ENCODE measurements at regions not wholly inside any gene's neighbourhood (a gene's known extent, or its start where the extent isn't known, plus 50 kb on each side); places are given as distances from the start of the nearest gene placed in this dataset.
"Not testable (repeated sequence)": the region's sequence is repeated elsewhere in the genome, so short reads cannot be mapped to it uniquely, and the experiment has no call there.

GRCh38 chr1:69110851-69111250 is 456.9 kb upstream of the LRRC7 start:
- H3K4me3 ChIP-seq (ENCODE audit: low read length) = no peak overlapping the region
- Mint-ChIP-seq H3K9me3 (peaks cover 9% of the 10 kb centered on the region), H3K4me1 (peaks cover 10% of the 10 kb centered on the region)

GRCh38 chr1:69120126-69120741 is 447.5 kb upstream of the LRRC7 start:
- H3K4me3 ChIP-seq (ENCODE audit: low read length) = peak overlapping the region; percentile 5
- peak overlapping the region; percentile 55 for H3K4me3 Mint-ChIP-seq

More at GRCh38 chr1:69110851-69111250, 456.9 kb upstream of the LRRC7 start:
- Histone ChIP-seq H3K9ac (ENCODE audit: extremely low read depth, low read length, poor library complexity, severe bottlenecking) (no peak overlapping the region), H3K27ac (ENCODE audit: low read depth, low read length) (no peak overlapping the region), H3K27me3 (ENCODE audit: control insufficient read depth, insufficient read depth, low read length, poor library complexity, severe bottlenecking) (no peaks in the 10 kb centered on the region), H3K9me3 (ENCODE audit: control insufficient read depth, low read length) (no peaks in the 10 kb centered on the region), H3K4me1 (ENCODE audit: control insufficient read depth, insufficient read depth, low read length) (peaks cover 7% of the 10 kb centered on the region), H3K36me3 (ENCODE audit: control insufficient read depth, insufficient read depth, low read length) (no peaks in the 10 kb centered on the region)
- no peaks in the 10 kb centered on the region for H3K36me3 Mint-ChIP-seq (ENCODE audit: low read depth)
- H3K27ac Mint-ChIP-seq = no peak overlapping the region
- no peaks in the 10 kb centered on the region for H3K27me3 Mint-ChIP-seq (ENCODE audit: insufficient read depth)
- 89 to 100% methylated on average over 1 of the region's 1 CpG for WGBS, 2 experiments (ENCODE audit: insufficient coverage in 1 of 2, insufficient read length in 1 of 2)
- no peak for DNase-seq
- H3K4me3 Mint-ChIP-seq = no peak overlapping the region
- TF ChIP-seq CTCF (conservative IDR thresholded peaks at IDR 0.05) = no peak

GRCh38 chr1:69120817-69121216 is 446.9 kb upstream of the LRRC7 start:
- no peak overlapping the region for H3K27ac ChIP-seq (ENCODE audit: low read depth, low read length)
- H3K9me3 Mint-ChIP-seq = peaks cover 22% of the 10 kb centered on the region
- H3K36me3 Mint-ChIP-seq (ENCODE audit: low read depth) = no peaks in the 10 kb centered on the region
- no peaks in the 10 kb centered on the region for H3K27me3 Mint-ChIP-seq (ENCODE audit: insufficient read depth)
- H3K4me1 Mint-ChIP-seq = peaks cover 14% of the 10 kb centered on the region
- H3K4me1 ChIP-seq (ENCODE audit: control insufficient read depth, insufficient read depth, low read length) = no peaks in the 10 kb centered on the region
- no peak overlapping the region for H3K9ac ChIP-seq (ENCODE audit: extremely low read depth, low read length, poor library complexity, severe bottlenecking)
- no peak for DNase-seq
- peaks cover 4% of the 10 kb centered on the region for H3K9me3 ChIP-seq (ENCODE audit: control insufficient read depth, low read length)
- no peak overlapping the region for H3K27ac Mint-ChIP-seq
- TF ChIP-seq CTCF (conservative IDR thresholded peaks at IDR 0.05) = no peak
- peak overlapping the region; percentile 5 for H3K4me3 ChIP-seq (ENCODE audit: low read length)
- 91 to 92% methylated on average over 3 of the region's 3 CpGs for WGBS, 2 experiments (ENCODE audit: insufficient coverage in 1 of 2, insufficient read length in 1 of 2)
- no peak overlapping the region for H3K4me3 Mint-ChIP-seq
- H3K36me3 ChIP-seq (ENCODE audit: control insufficient read depth, insufficient read depth, low read length) = no peaks in the 10 kb centered on the region
- H3K27me3 ChIP-seq (ENCODE audit: control insufficient read depth, insufficient read depth, low read length, poor library complexity, severe bottlenecking) = no peaks in the 10 kb centered on the region

More at GRCh38 chr1:69120126-69120741, 447.5 kb upstream of the LRRC7 start:
- peaks cover 14% of the 10 kb centered on the region for H3K4me1 Mint-ChIP-seq
- not testable (repeated sequence) for H3K36me3 ChIP-seq (ENCODE audit: control insufficient read depth, insufficient read depth, low read length); H3K36me3 Mint-ChIP-seq (ENCODE audit: low read depth); H3K9ac ChIP-seq (ENCODE audit: extremely low read depth, low read length, poor library complexity, severe bottlenecking); H3K9me3 ChIP-seq (ENCODE audit: control insufficient read depth, low read length); DNase-seq; H3K27ac ChIP-seq (ENCODE audit: low read depth, low read length); H3K27me3 ChIP-seq (ENCODE audit: control insufficient read depth, insufficient read depth, low read length, poor library complexity, severe bottlenecking); H3K4me1 ChIP-seq (ENCODE audit: control insufficient read depth, insufficient read depth, low read length); H3K27me3 Mint-ChIP-seq (ENCODE audit: insufficient read depth)
- peaks cover 24% of the 10 kb centered on the region for H3K9me3 Mint-ChIP-seq
- peak overlapping the region; percentile 89 for H3K27ac Mint-ChIP-seq
- 79 to 91% methylated on average over 12 to 24 of the region's 24 CpGs for WGBS, 2 experiments (ENCODE audit: insufficient coverage in 1 of 2, insufficient read length in 1 of 2)

- Mint-ChIP-seq H3K27me3 (ENCODE audit: insufficient read depth) (peaks cover 1% of the 10 kb centered on the region), H3K36me3 (ENCODE audit: low read depth) (no peaks in the 10 kb centered on the region), H3K4me1 (peaks cover 15% of the 10 kb centered on the region), H3K9me3 (peaks cover 22% of the 10 kb centered on the region), H3K27ac (no peak overlapping the region), H3K4me3 (no peak overlapping the region)
- Histone ChIP-seq H3K9me3 (ENCODE audit: control insufficient read depth, low read length) (peaks cover 4% of the 10 kb centered on the region), H3K4me3 (ENCODE audit: low read length) (no peak overlapping the region), H3K27me3 (ENCODE audit: control insufficient read depth, insufficient read depth, low read length, poor library complexity, severe bottlenecking) (no peaks in the 10 kb centered on the region), H3K36me3 (ENCODE audit: control insufficient read depth, insufficient read depth, low read length) (no peaks in the 10 kb centered on the region), H3K4me1 (ENCODE audit: control insufficient read depth, insufficient read depth, low read length) (no peaks in the 10 kb centered on the region), H3K9ac (ENCODE audit: extremely low read depth, low read length, poor library complexity, severe bottlenecking) (no peak overlapping the region), H3K27ac (ENCODE audit: low read depth, low read length) (no peak overlapping the region)
- TF ChIP-seq CTCF (conservative IDR thresholded peaks at IDR 0.05) = no peak
- 91% methylated on average over 1 of the region's 1 CpG; no CpG with 5 or more reads in 1 of the 2 experiments for WGBS, 2 experiments (ENCODE audit: insufficient coverage in 1 of 2, insufficient read length in 1 of 2)
- no peak for DNase-seq
These were observed 446.0 kb upstream of the LRRC7 start for GRCh38 chr1:69121723-69122122.

Data from endodermal cell (in vitro differentiated cells).